ENCODE measurements at regions not wholly inside any gene's neighbourhood (a gene's known extent, or its start where the extent isn't known, plus 50 kb on each side); places are given as distances from the start of the nearest gene placed in this dataset.
"Not testable (repeated sequence)": the region's sequence is repeated elsewhere in the genome, so short reads cannot be mapped to it uniquely, and the experiment has no call there.

DNA sequence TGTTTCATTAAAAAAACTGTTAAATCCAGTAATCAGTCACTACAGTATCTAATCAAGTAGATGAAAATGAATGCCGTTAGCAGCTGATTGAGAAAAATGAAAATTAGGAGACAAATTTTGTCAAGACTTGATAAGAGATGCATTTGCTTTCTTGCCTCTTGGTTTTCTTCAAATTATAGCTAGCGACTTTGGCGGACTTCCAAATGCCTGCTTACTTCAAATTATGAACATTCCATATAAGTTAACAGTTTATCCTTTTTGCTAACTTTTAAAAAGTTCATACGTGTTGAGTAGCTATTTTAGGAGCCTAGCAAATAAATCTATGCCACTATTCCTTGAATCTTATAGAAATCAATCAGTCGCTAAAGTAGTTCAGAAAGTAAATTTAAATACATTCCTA is 58.8 kb downstream of the PPP4R3C start:
- no peak for DNase-seq

DNA sequence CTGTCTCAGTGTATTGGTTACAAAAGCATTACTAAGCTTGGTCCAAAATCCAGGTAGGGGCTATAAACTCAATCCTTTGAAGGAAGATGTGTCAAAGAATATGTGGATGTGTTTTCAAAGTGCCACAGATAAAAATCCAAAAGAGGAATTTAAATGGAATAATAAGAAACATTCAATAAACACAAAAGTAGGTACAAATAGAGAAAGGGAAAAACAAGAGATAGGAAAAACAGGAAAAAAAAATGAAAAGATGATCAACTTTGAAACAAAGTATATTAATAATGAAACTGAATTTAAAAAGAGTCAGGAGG is 64.0 kb downstream of the PPP4R3C start:
- DNase-seq: no peak

DNA sequence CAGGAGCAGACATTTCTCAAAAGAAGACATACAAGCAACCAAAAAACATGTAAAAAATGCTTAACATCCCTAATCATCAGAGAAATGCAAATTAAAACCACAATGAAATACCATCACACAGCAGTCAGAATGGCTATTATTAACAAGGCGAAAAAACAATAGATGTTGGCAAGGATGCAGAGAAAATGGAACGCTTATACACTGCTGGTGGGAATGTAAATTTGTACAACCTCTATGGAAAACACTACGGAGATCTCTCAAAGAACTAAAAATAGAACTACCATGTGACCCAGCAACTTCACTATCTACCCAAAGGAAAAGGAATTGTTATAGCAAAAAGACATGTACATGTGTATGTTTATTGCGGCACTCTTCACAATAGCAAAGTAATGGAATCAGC is 71.5 kb downstream of the PPP4R3C start:
- peak; percentile 0 for DNase-seq

- no peak for DNase-seq
These were observed 81.7 kb downstream of the PPP4R3C start for GRCh38 chrX:27381419-27381818.

- DNase-seq: no peak
These were observed 82.8 kb downstream of the PPP4R3C start for GRCh38 chrX:27380163-27380845.

- DNase-seq: peak; percentile 24
These were observed 109.1 kb downstream of the PPP4R3C start for GRCh38 chrX:27354021-27354420.

DNA sequence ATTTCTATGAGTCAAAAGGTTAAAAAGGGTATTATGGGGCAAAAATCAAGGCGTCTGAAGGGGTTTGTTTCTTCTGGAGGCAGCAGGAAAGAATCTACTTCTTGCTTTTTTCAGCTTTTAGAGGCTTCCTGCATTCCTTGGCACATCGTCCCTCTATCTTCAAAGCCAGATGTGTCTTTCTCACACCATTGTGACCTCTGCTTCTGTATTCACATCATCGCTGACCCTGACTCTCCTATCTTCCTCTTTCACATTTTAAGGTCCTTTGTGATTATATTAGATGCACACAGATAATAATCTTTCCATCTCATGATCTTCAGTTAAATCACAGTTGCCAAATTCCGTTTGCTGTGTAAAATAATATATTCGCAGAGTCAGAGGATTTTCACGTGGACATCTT is 112.7 kb downstream of the PPP4R3C start:
- peak; percentile 59 for DNase-seq

DNA sequence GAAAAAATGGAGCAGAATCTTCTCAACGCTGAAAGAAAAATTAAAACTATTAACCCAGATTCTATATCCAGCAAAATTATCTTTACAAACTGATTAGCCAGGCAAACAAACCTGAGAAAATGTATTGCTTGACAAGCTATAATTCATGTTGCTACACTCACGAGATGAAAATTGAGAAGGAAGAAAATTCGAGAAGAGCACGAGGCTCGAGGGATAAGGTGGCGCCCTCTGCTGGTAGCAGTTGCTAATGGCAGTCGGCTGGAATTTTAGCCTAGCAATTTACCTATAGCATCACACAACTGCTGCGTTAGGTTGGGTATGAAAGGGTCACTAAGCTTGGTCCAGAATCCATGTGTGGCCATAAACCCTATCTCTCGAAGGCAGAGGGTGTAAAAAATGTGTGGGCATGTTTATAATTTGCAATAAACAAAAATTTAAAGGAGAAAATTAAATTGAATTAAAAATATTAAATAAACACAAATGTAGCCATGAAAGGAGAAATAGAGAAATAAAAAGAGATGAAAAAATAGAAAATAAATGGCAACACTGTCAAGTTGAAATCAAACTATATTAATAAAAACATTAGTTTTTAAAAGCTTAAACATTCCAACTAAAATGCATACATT is 126.6 kb downstream of the PPP4R3C start:
- DNase-seq: peak; percentile 55

DNA sequence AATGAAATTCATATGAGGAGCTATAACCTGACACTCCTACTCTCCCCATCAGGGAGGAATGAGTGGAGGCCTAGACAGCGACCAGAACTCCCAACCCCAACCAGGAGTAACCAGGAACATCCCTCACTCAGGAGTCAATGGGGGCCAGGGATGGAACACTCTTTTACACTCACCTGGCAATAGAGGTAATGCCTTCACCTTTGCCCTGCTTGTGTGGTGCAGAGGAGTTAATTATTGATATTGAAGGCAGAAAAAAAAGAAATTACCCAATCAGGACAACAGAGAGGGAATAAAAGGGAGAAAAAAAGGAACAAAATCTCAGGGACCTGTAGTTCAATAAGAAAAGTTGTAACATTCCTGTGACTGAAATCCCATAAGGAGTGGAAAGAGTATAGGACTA is 141.5 kb downstream of the PPP4R3C start:
- DNase-seq: no peak

DNA sequence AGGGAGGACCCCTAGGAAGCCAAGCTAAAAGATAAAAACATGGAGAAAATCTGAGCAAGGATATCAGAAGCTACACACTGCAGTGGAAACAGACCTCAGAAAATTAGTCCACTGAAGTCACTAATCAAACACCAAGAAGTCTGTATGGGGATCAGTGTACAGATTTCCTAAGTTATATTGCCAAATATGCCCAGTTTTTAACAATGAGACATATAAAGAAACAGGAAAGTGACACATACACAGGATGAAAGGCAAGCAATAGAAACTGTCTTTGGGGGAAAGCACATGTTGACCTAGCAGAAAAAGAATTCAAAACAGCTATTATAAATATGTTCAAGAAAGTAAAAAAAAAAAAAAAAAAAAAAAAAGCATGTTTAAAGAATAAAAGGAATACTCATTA is 153.7 kb downstream of the PPP4R3C start:
- DNase-seq: peak; percentile 87

DNA sequence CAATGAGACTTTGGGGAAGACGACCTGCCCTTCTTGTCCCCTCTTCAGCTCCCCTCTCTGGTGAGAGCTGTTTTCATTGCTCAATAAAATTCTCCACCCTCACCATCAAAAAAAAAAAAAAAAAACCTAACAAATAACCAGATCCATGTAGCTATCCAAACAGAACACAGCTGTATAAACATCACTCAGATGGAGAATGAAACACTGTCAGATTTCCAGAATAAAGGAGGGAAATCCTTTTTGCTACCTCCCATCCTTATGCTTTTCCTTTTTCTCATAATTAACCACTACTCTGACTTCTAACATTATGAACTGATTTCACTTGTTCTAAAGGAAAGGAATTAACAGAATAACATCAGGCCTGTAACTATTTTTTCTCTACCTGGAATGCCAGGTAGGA is 155.6 kb downstream of the PPP4R3C start:
- DNase-seq: peak; percentile 59

- not testable (repeated sequence) for DNase-seq
These were observed 170.6 kb downstream of the PPP4R3C start for GRCh38 chrX:27292552-27292951.

DNA sequence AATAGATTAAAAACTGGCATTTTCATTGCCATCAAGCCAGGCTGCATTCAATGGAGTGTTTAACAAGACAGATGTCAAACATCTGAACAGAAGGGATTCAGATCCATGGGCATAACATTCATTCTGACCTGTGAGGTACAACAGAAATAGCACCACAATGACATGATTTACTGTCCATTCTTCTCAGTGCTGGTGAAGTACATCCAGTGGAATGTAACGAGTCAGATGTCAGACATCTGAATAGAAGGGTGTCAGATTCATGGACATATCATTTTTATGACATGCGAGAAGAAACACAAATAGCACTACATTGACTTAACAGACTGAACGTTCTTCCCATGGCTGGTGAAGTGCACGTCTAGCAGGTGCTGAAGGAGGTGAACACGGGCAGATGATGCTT is 186.4 kb downstream of the PPP4R3C start:
- DNase-seq: peak; percentile 1

GRCh38 chrX:27254656-27255055 is 208.5 kb downstream of the PPP4R3C start:
- DNase-seq: no peak

DNA sequence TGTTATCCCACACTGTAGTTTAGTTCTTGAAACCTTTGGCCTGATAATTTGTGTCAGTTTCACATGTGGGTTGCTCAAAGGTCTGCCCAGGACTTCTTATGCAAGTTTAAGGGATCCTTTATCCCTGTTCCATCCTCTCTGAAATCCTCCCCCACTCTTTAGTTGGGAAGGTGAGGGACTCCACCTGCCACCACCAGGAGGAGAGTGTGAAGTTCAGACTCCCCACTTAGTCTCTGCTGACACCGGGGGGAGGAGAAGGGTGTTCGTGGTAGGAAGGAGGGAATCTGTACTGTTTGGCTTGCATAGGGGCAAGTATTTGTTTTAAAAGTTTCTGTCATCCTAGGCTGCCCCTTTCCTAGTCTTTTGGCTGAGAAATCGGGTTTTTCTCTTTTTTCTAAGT is 211.8 kb downstream of the PPP4R3C start:
- DNase-seq: no peak

GRCh38 chrX:27242581-27242980 is 220.6 kb downstream of the PPP4R3C start:
- no peak for DNase-seq

DNA sequence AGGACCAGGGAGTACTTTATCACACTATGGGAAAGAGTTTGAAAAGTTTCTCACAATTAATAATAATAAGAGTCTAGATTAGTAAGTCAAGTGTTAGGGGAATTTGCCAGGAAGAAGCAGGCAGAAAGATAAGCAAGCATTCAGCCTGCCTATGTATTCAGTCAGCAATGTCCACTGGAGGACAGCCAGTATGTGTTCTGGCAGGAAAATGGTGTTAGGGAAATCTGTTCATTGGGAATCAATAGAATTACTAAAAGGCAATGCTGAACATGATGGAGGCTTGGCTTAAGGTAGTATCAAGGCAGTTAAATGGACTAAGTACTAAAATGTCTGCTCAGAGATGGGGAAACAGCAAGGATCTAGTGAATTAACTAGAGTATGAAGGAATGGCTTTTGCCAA is 221.2 kb downstream of the PPP4R3C start:
- DNase-seq: peak; percentile 7

DNA sequence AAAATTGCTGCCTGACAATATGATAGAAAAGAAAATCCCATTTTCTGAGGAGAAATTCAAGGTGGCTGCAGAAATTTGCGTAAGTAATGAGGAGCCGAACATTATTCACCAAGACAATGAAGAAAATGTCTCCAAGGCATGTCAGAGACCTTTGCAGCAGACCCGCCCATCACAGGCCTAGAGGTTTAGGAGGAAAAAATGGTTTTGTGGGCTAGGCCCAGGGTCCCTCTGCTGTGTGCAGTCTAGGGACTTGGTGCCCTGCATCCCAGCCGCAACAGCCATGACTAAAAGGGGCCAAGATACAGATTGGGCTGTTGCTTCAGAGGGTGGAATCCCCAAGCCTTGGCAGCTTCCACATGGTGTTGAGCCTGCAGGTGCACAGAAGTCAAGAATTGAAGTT is 223.1 kb downstream of the PPP4R3C start:
- not testable (repeated sequence) for DNase-seq

DNA sequence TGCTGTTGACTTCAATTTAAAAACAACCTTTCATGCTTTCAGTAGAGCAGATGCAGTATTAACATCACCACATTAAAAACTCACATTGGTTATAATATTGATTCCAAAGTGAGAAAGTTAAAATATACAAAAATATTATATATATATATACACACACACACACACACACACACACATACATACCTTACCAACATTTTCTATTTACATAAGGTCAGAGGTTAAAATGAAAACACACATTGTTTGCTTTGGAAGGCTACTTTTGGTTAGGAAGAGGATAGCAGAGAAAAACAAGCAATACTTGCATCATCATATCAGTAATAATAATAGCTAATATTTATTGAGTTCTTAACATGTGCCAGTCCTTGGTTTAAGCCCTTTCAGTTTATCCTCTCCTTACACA is 226.5 kb downstream of the PPP4R3C start:
- no peak for DNase-seq

GRCh38 chrX:27229721-27230120 is 233.4 kb downstream of the PPP4R3C start:
- no peak for DNase-seq

- DNase-seq: no peak
These were observed 240.5 kb downstream of the PPP4R3C start for GRCh38 chrX:27222661-27223060.

- peak; percentile 59 for DNase-seq
These were observed 276.5 kb downstream of the PPP4R3C start for GRCh38 chrX:27186671-27187070.

- no peak for DNase-seq
These were observed 299.9 kb downstream of the PPP4R3C start for GRCh38 chrX:27163236-27163635.

DNA sequence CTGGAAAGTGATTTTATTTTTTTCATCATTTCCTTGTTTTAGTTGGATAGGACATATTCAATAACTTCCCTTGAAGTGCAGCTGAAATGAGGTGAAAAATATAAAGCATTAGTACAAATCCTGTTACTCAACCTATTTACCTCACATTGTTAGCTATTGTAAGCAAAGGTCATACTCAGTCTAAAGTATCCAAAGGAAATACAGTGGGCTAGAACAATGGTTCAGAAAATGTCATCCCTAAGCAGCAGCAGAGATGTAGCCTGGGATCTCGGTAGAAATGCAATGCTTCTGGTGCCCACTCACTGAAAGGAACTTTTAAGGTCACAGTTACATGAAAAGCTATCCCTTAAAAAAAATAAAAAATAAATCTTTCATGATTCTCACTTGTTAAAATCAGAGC is 300.6 kb downstream of the PPP4R3C start:
- DNase-seq: peak; percentile 26

DNA sequence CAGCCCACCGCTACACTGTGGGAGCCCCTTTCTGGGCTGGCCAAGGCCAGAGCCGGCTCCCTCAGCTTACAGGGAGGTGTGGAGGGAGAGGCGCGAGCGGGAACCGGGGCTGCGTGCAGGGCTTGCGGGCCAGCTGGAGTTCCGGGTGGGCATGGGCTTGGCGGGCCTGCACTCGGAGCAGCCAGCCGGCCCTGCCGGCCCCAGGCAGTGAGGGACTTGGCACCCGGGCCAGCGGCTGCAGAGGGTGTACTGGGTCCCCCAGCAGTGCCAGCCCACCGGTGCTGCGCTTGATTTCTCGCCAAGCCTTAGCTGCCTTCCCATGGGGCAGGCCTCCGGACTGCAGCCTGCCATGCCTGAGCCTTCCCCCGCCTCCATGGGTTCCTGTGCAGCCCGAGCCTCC is 306.2 kb downstream of the PPP4R3C start:
- DNase-seq: not testable (repeated sequence)

All from dermis blood vessel endothelial cell (primary cell).